ENCODE measurements at regions not wholly inside any gene's neighbourhood (a gene's known extent, or its start where the extent isn't known, plus 50 kb on each side); places are given as distances from the start of the nearest gene placed in this dataset.

GRCh38 chr2:2755990-2756389, 424.9 kb upstream of the MYT1L start:
- Mint-ChIP-seq H3K36me3 (no peaks in the 10 kb centered on the region), H3K27me3 (peaks cover 5% of the 10 kb centered on the region), H3K4me1 (ENCODE audit: unreplicated experiment) (no peaks in the 10 kb centered on the region), H3K27ac (no peak overlapping the region), H3K4me3 (no peak overlapping the region), H3K9me3 (peaks cover 4% of the 10 kb centered on the region)
- no peak for TF ChIP-seq CTCF (conservative IDR thresholded peaks at IDR 0.05)
- no peak for DNase-seq (ENCODE audit: extremely low spot score, unreplicated experiment)

- H3K36me3 Mint-ChIP-seq = no peaks in the 10 kb centered on the region
- DNase-seq (ENCODE audit: extremely low spot score, unreplicated experiment) = no peak
- peaks cover 5% of the 10 kb centered on the region for H3K27me3 Mint-ChIP-seq
- H3K27ac Mint-ChIP-seq = no peak overlapping the region
- H3K4me3 Mint-ChIP-seq = no peak overlapping the region
- no peak for TF ChIP-seq CTCF (conservative IDR thresholded peaks at IDR 0.05)
- H3K4me1 Mint-ChIP-seq (ENCODE audit: unreplicated experiment) = no peaks in the 10 kb centered on the region
- H3K9me3 Mint-ChIP-seq = peaks cover 4% of the 10 kb centered on the region
Measured at GRCh38 chr2:2754940-2755339, 423.9 kb upstream of the MYT1L start.

- H3K9me3 Mint-ChIP-seq = peaks cover 4% of the 10 kb centered on the region
- DNase-seq (ENCODE audit: extremely low spot score, unreplicated experiment) = no peak
- no peaks in the 10 kb centered on the region for H3K27me3 Mint-ChIP-seq
- H3K27ac Mint-ChIP-seq = no peak overlapping the region
- no peak for TF ChIP-seq CTCF (conservative IDR thresholded peaks at IDR 0.05)
- H3K4me1 Mint-ChIP-seq (ENCODE audit: unreplicated experiment) = no peaks in the 10 kb centered on the region
- H3K4me3 Mint-ChIP-seq = no peak overlapping the region
- H3K36me3 Mint-ChIP-seq = no peaks in the 10 kb centered on the region
Measured at GRCh38 chr2:2751715-2752315, 420.7 kb upstream of the MYT1L start.

GRCh38 chr2:2750867-2751714, 420.0 kb upstream of the MYT1L start:
- no peaks in the 10 kb centered on the region for H3K27me3 Mint-ChIP-seq
- no peaks in the 10 kb centered on the region for H3K36me3 Mint-ChIP-seq
- TF ChIP-seq CTCF (conservative IDR thresholded peaks at IDR 0.05) = no peak
- H3K4me1 Mint-ChIP-seq (ENCODE audit: unreplicated experiment) = no peaks in the 10 kb centered on the region
- no peak overlapping the region for H3K4me3 Mint-ChIP-seq
- H3K27ac Mint-ChIP-seq = no peak overlapping the region
- no peak for DNase-seq (ENCODE audit: extremely low spot score, unreplicated experiment)
- peaks cover 4% of the 10 kb centered on the region for H3K9me3 Mint-ChIP-seq

GRCh38 chr2:2749206-2749598, 418.1 kb upstream of the MYT1L start:
- no peak for TF ChIP-seq CTCF (conservative IDR thresholded peaks at IDR 0.05)
- H3K27me3 Mint-ChIP-seq = no peaks in the 10 kb centered on the region
- no peak for DNase-seq (ENCODE audit: extremely low spot score, unreplicated experiment)

More at GRCh38 chr2:2749206-2749598, 418.1 kb upstream of the MYT1L start:
- peaks cover 3% of the 10 kb centered on the region for H3K4me1 Mint-ChIP-seq (ENCODE audit: unreplicated experiment)
- H3K36me3 Mint-ChIP-seq = no peaks in the 10 kb centered on the region
- H3K9me3 Mint-ChIP-seq = peaks cover 4% of the 10 kb centered on the region
- H3K27ac Mint-ChIP-seq = no peak overlapping the region
- H3K4me3 Mint-ChIP-seq = no peak overlapping the region
